Cerebellar cortex (tissue), 1 donor: ENCODE measurements at regions not wholly inside any gene's neighbourhood (a gene's known extent, or its start where the extent isn't known, plus 50 kb on each side); places are given as distances from the start of the nearest gene placed in this dataset.

ENCODE experiments used
- DNase-seq: peaks from one replicate; pipeline ENCODE4 v3.0.0-alpha.2; 2015; ENCODE audit warnings: low spot score

DNA sequence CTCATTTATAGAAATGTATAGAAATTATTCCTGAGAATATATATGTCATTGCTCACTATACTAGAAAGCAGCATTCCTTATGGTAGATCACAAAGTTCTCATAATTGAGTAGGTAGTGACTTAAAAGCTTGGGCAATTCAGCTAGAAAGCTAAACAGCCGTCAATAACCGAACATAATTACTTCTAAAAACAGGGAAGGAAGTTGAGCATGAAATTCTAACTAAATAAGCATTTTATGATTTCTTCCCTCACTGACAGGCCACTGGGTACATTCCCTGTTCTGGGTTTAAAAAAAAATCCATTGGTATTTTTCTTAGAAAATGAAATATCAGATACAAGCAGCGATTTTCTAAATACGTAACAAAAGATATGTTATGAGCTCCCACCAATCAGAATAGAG lies 91.1 kb upstream of the DAB2 start:
- no peak for DNase-seq

DNA sequence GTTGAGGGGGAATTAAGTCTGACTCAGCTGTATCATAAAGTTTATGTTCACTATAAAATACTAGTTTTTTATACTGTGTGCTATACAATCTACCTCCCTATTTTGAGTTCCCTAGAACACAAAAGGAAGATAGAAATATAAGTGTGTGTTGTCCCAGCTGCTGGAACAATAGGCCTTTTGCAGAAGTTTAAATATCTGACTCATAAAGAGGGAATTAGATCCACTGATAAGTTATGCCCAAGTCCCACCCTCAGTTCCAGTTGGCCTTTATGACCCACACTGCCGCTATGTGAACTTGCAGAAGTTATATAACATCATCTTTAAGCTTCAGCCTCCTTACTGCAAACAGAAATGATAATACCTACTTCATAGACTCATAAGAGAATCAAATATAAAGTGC lies 88.5 kb upstream of the DAB2 start:
- no peak for DNase-seq

DNA sequence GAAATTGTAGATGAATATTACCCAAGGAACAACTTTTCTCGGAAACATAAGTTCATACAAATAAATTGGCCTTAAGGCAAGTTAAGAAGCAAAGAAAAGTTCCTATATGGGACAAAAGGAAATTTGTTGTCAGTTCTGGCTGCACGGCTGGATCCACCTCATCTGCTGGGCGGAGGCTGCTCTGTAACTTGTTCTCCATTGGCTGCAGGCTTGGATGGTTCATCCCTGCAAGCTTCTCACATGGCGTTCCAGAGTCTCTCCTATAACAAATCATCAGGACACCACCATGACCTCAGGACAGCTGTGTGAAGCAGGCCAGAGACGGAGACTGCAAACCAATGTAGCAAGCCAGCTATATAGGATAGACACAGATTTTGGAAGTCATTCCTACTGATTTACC lies 81.4 kb upstream of the DAB2 start:
- no peak for DNase-seq

DNA sequence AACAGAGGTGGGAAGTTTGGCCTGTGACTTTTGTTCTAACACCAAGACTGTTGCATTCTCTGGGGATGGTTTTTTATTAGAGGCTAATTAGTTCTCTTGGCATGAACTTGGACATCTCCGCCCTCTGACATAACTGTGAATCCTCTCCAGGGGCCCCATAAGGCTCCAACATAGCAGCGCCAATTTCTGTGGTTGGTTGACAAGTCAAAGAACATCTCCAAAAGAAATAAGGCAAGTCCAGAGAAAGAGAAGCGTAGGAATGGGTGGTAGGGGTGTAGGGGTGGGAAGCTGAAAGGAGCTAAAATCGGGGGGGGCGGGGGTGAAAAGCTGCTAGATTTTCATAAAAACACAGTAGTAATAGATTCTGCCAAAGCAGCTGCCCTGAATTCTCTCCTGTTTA lies 81.0 kb upstream of the DAB2 start:
- no peak for DNase-seq

GRCh38 chr5:39505363-39505762 lies 80.6 kb upstream of the DAB2 start:
- DNase-seq, result no peak

GRCh38 chr5:39503155-39503554 lies 78.4 kb upstream of the DAB2 start:
- no peak for DNase-seq

DNA sequence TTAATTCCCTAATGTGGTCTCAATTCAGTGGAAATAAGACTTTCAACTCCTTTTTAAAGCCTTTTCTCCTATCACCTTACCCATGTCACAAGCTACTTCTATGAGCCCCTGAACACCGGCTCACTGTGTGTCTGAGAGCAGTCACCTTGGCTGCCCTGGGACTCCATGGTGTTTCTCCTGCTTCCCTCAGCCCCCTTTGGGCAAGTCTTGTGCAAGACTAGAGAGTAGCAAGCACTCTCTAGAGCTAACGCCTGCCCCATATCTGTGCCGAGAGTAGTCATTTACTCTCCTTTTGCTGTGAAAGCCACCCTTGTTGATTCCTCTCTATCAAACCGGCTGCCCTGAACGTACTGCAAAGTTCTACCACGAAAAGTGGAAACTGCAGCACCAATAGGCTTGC lies 77.9 kb upstream of the DAB2 start:
- DNase-seq, result no peak

DNA sequence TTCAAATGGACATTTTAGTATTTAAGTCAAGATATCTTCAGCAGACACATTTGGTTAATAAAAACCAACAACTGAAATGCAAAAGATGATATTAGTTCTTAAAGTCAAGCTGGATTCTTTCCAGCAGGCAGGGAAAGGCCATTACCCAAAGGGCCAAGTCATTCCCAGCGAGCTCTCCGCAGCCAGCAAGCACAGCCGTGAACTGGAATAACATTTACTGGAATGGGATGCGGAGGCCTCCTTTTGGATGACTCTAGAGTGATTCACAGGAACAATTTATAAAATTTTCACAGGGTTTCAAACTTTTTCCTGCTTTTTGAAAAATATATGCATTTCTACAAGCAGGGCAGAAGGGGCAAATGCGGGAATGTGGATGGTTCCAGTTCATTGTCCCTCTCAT lies 76.6 kb upstream of the DAB2 start:
- DNase-seq, result no peak

GRCh38 chr5:39500551-39501175 lies 75.9 kb upstream of the DAB2 start:
- DNase-seq, result no peak

DNA sequence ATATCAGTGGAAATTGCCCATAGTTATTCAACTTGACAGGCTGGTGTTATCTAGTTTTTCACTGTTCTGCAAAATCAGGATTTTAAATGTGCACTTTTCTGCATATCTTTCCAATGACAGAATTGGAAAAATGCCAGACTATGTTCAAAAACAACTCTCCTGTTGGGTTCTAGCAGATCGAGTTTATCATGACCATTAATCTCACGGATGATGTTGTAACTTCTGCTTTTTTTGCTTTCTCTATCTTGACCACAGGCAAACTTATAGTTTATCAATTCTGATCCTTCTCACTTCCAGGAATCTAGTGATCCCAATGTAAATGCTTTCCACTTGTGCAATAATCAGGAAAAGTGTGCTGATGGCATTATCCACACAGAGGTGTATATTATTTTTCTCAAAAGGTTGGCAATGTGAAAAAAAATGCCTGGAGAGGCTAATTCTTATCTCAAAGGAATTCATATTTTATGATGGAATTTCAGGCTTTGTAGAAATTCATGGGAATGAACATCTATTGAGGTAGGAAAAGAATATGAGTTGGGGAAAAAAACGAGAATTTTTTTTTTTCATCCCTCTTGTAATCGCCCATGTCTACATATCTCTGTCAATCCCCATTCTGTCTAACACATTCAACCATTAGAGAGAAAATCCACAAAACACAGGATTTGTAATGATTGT lies 73.6 kb upstream of the DAB2 start:
- no peak for DNase-seq

DNA sequence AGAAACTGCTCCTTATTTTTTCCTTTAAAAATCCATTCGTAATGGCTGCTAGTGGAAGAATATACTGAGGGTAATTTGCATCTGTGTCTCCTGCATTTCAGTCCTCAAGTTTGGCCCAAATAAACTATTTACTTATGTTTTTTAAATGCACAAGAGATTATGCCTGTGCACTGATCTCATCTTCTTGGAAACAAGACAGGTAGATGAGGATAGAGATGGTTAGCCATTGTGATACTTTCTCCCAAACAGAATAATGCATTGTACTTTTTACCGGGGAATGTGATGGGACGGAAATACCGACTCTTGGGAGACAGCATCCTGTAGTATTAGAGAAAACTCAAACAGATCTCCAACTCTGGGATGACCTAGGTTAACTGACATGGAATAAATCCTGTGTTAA lies 72.5 kb upstream of the DAB2 start:
- no peak for DNase-seq

GRCh38 chr5:39495227-39495626 lies 70.4 kb upstream of the DAB2 start:
- no peak for DNase-seq

DNA sequence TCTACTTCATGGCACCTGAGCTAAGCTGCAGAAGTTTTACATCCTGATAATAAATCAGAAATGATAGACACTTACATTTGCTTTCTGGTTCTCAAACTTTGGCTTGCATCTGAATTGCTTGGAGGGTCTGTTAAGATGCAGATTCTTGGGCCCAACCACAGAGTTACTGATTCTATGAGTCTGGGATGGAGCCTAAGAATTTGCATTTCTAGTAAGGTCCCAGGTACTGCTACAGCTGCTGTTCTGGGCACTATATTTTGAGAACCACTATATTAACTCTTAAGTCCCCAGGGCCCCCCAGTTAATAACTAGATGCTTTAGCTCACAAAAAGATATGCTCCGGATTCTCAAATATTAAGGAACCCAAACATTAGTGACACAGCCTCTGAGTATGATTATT lies 69.8 kb upstream of the DAB2 start:
- no peak for DNase-seq

DNA sequence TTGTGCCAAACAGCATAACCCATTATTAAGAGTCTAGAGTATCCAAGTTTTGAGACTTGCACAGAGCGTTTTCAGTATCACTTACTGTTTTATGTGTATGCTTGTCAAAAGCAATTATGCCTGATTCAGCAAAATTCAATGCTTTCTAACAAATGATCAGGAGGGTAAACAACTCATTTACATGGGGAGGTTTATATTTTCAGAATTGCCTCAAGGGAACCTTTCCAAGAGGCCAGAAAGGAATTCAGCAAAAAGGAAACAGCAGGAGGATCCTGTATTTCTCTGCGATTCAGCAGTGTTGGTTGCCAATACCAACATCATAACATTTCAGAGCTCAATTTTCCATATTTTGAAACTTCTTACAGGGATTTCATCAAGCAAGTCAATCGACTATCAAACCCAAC lies 69.3 kb upstream of the DAB2 start:
- peak; percentile 4 for DNase-seq

GRCh38 chr5:39491210-39491609 lies 66.4 kb upstream of the DAB2 start:
- no peak for DNase-seq

DNA sequence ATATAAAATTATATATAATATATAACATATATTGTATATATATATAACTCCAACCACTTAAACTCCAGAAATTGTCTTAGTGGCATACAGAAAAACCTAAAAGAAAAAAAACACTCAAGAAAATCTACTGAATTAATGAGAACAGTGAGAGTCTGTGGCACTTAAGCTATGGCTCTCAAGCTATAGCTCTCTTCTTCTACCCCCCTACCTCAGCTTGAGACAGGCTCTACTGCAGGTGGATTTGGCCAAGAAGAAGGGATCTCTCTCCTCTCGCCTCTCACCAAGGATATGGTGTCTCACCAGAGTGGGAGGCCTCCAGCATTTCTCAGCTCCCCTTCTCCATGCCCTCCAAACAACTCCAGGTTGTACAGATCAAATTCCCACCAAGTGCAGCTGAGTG lies 64.5 kb upstream of the DAB2 start:
- DNase-seq, result no peak

DNA sequence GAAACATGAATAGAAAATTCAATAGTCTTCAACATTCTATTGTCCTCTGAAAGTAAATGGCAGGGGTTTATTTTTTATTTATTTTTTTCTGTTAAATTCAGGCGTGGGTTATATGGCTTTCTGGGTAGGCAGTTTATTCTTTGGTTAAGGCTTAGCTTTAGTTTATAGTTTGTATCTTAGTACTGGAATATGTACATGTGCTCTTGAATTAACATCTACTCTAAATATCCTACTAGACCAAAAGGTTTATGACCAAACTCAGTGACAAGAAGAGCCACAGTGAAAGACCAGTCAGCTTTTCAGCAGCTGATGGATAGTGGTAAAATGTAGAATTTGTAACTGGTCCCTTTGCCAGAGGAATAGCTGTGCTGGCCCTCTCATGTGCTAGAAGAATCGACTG lies 62.0 kb upstream of the DAB2 start:
- DNase-seq, result no peak

- no peak for DNase-seq
Measured at GRCh38 chr5:39486361-39486760, 61.6 kb upstream of the DAB2 start.

- no peak for DNase-seq
Measured at GRCh38 chr5:39485079-39485478, 60.3 kb upstream of the DAB2 start.

- no peak for DNase-seq
Measured at GRCh38 chr5:39484673-39485072, 59.9 kb upstream of the DAB2 start.

DNA sequence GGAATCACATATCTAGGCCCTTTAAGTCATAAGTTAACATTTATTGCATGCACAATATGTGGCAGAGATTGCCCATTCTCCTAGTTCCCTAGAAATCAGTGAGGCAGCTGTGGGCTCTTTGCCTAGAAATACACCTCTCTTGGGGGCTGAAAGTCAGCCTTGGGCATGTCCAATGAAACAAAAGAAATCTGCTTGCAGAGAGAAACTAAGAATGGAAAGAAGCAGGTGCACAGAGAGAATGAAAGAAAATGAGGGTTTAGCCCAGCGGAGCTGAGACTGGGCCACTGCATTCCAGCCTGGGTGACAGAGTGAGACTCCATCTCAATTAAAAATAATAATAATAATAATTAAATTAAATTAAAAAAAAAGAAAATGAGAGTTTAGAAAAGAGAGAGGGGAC lies 57.3 kb upstream of the DAB2 start:
- no peak for DNase-seq

- DNase-seq, result no peak
Measured at GRCh38 chr5:39479537-39479936, 54.8 kb upstream of the DAB2 start.

GRCh38 chr5:39478863-39479262 lies 54.1 kb upstream of the DAB2 start:
- DNase-seq, result no peak

- no peak for DNase-seq
Measured at GRCh38 chr5:39476843-39477220, 52.1 kb upstream of the DAB2 start.
